A204.1 (cell line): ENCODE measurements at regions not wholly inside any gene's neighbourhood (a gene's known extent, or its start where the extent isn't known, plus 50 kb on each side); places are given as distances from the start of the nearest gene placed in this dataset.
"Not testable (repeated sequence)": the region's sequence is repeated elsewhere in the genome, so short reads cannot be mapped to it uniquely, and the experiment has no call there.

ENCODE experiments used
- FAIRE-seq: peaks from 2 replicates; lab custom pipeline; 2012; peaks lifted over from hg19 to GRCh38; lab: Jason Lieb, UNC

GRCh38 chr9:36461323-36461722, 61.3 kb upstream of the RNF38 start:
- no peak for FAIRE-seq

- not testable (repeated sequence) for FAIRE-seq
These were observed 58.4 kb upstream of the RNF38 start for GRCh38 chr9:36458430-36458915.

- no peak for FAIRE-seq
These were observed 57.9 kb upstream of the RNF38 start for GRCh38 chr9:36457836-36458429.

- no peak for FAIRE-seq
These were observed 56.5 kb upstream of the RNF38 start for GRCh38 chr9:36456480-36457065.

GRCh38 chr9:36451949-36452348, 51.9 kb upstream of the RNF38 start:
- FAIRE-seq = no peak

- peak; percentile 96 for FAIRE-seq
These were observed 50.2 kb upstream of the RNF38 start for GRCh38 chr9:36450110-36450732.
